Sigmoid colon (tissue), 6 donors: ENCODE measurements at regions not wholly inside any gene's neighbourhood (a gene's known extent, or its start where the extent isn't known, plus 50 kb on each side); places are given as distances from the start of the nearest gene placed in this dataset.

Experiments
- DNase-seq: peaks from one replicate; pipeline ENCODE4 v3.0.0-alpha.2; 2019
- H3K27ac ChIP-seq, 4 donors: fragments of 200-600 bp; sonication (generic); one replicate each; pipeline ENCODE4 v1.5.1; 2016 to 2019; ENCODE audit warnings: mild to moderate bottlenecking in 1 of 4
- H3K27me3 ChIP-seq, 3 donors: fragments of 200-600 bp; sonication (generic); one replicate each; pipeline ENCODE4 v1.5.1; 2019; ENCODE audit warnings: mild to moderate bottlenecking in 1 of 3
- H3K36me3 ChIP-seq, 4 donors: fragments of 200-600 bp; sonication (generic); one replicate each; pipeline ENCODE4 v1.5.1; 2016 to 2019
- H3K4me1 ChIP-seq, 4 donors: fragments of 200-600 bp; sonication (generic); one replicate each; pipeline ENCODE4 v1.5.1; 2017 to 2019
- H3K4me3 ChIP-seq, 4 donors: fragments of 200-600 bp; sonication (generic); one replicate each; pipeline ENCODE4 v1.5.1; 2017 to 2019; ENCODE audit warnings: mild to moderate bottlenecking in 2 of 4, moderate library complexity in 1 of 4
- H3K9me3 ChIP-seq, 4 donors: fragments of 200-600 bp in 3 of 4; sonication (generic) in 3 of 4; one replicate each; pipeline versions ENCODE4 v1.5.1 to v1.6.1; 2013 to 2019
- CTCF ChIP-seq, 4 experiments: fragments of 450-650 bp in 3 of 4; fragments of 200-600 bp in 1 of 4; IDR thresholded peaks; one replicate each; pipeline ENCODE4 v1.5.1; 2016 to 2019; ENCODE audit warnings: antibody characterized with exemption in 4 of 4, mild to moderate bottlenecking in 3 of 4, moderate library complexity in 2 of 4
- EP300 ChIP-seq, 4 donors: sonication (generic); formaldehyde crosslinking; IDR thresholded peaks; one replicate each; pipeline ENCODE4 v1.6.1; 2017; ENCODE audit warnings: antibody characterized with exemption in 4 of 4
- POLR2A ChIP-seq, 2 donors: fragments of 450-650 bp; IDR thresholded peaks; one replicate each; pipeline ENCODE4 v1.6.1; 2016; ENCODE audit warnings: antibody characterized with exemption in 2 of 2, mild to moderate bottlenecking in 2 of 2, moderate library complexity in 2 of 2
- POLR2AphosphoS5 ChIP-seq, 4 donors: sonication (generic); formaldehyde crosslinking; IDR thresholded peaks; one replicate each; pipeline ENCODE4 v1.6.1; 2017; ENCODE audit warnings: antibody characterized with exemption in 4 of 4
- WGBS, 2 donors: extraction: QIAGEN DNeasy Blood & Tissue Kit; methylation state at CpG; one replicate each; pipeline ENCODE4 v1.1.7; 2013; 5-methylcytosine and 5-hydroxymethylcytosine counted together
- intact Hi-C: fragments of 100-400 bp; cut with DNase I; formaldehyde crosslinking; loops from one replicate; pipeline ENCODE4 v1.15.1; 2023
- donor health status: healthy with polysubstance abuse.
- donor health status: healthy.

DNA sequence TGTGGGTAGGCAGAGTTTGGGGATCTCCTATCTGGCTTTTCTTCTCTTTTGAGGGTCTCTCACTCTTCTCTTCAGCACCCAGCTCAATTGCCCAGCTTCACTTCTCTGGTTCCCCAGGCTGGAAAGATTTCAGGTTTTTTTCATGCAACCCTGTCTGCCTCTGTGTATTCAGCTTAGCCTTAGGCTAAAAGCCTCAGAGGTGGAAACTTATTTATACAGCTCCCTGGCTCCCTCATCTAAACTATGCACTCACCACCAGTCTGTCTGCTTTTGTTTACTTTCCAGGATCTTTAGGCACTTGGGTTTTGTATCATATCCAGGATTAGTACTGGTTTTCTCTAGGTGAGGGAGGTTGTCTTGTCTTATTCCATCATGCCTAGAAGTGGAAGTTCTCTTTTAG, 540.2 kb upstream of the TRPC7 start:
- H3K4me1 ChIP-seq: peaks cover 0 to 7% (median 0%) of the 10 kb centered on the region in 4 donors
- TF ChIP-seq EP300 (IDR thresholded peaks at IDR 0.05) (no peak), CTCF (IDR thresholded peaks at IDR 0.05) (no peak), POLR2AphosphoS5 (IDR thresholded peaks at IDR 0.05) (no peak), POLR2A (IDR thresholded peaks at IDR 0.05) (no peak)
- H3K27ac ChIP-seq: no peak overlapping the region
- H3K27me3 ChIP-seq: no peaks in the 10 kb centered on the region
- H3K36me3 ChIP-seq: no peaks in the 10 kb centered on the region
- peaks cover 0 to 2% (median 0%) of the 10 kb centered on the region in 4 donors for H3K9me3 ChIP-seq
- intact Hi-C loops: no loop called here
- DNase-seq: no peak
- H3K4me3 ChIP-seq: no peak overlapping the region

DNA sequence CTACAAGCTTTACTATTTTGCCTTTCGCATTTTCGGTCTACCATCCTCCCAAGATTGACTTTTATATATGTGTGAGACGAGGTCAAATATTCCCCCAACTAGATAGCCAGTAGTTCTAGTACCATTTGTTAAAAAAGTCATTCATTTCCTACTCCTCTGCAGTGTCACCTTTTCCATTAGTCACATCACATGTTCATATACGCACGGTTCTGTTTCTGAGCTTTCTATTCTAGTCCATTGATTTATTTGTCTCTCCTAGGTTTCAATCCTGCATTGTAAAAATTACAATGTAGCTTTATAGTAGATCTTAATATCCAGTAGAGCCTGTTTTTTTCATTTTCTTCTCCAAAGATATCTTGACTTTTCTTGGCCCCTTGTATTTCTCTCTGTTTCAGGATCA, 528.7 kb upstream of the TRPC7 start:
- H3K36me3 ChIP-seq: no peaks in the 10 kb centered on the region
- no peak overlapping the region for H3K27ac ChIP-seq
- DNase-seq: no peak
- no peaks in the 10 kb centered on the region for H3K9me3 ChIP-seq
- TF ChIP-seq CTCF (IDR thresholded peaks at IDR 0.05) (no peak), EP300 (IDR thresholded peaks at IDR 0.05) (no peak), POLR2A (IDR thresholded peaks at IDR 0.05) (no peak), POLR2AphosphoS5 (IDR thresholded peaks at IDR 0.05) (no peak)
- no peak overlapping the region for H3K4me3 ChIP-seq
- no peaks in the 10 kb centered on the region for H3K27me3 ChIP-seq
- intact Hi-C loops: no loop called here
- no peaks in the 10 kb centered on the region for H3K4me1 ChIP-seq
- whole genome bisulfite sequencing, 2 donors: 71 to 76% methylated on average over 5 of the region's 5 CpGs

GRCh38 chr5:136892000-136892399, 526.7 kb upstream of the TRPC7 start:
- no peaks in the 10 kb centered on the region for H3K36me3 ChIP-seq
- no peak for DNase-seq
- H3K4me3 ChIP-seq: no peak overlapping the region
- H3K9me3 ChIP-seq: no peaks in the 10 kb centered on the region
- no peaks in the 10 kb centered on the region for H3K4me1 ChIP-seq
- H3K27ac ChIP-seq: no peak overlapping the region
- intact Hi-C loops: no loop called here
- no peaks in the 10 kb centered on the region for H3K27me3 ChIP-seq
- no peak for TF ChIP-seq POLR2A (IDR thresholded peaks at IDR 0.05)
- no peak for TF ChIP-seq CTCF (IDR thresholded peaks at IDR 0.05)
- TF ChIP-seq POLR2AphosphoS5 (IDR thresholded peaks at IDR 0.05): no peak
- no peak for TF ChIP-seq EP300 (IDR thresholded peaks at IDR 0.05)
- WGBS, 2 donors: 43 to 49% methylated on average over 3 of the region's 3 CpGs

DNA sequence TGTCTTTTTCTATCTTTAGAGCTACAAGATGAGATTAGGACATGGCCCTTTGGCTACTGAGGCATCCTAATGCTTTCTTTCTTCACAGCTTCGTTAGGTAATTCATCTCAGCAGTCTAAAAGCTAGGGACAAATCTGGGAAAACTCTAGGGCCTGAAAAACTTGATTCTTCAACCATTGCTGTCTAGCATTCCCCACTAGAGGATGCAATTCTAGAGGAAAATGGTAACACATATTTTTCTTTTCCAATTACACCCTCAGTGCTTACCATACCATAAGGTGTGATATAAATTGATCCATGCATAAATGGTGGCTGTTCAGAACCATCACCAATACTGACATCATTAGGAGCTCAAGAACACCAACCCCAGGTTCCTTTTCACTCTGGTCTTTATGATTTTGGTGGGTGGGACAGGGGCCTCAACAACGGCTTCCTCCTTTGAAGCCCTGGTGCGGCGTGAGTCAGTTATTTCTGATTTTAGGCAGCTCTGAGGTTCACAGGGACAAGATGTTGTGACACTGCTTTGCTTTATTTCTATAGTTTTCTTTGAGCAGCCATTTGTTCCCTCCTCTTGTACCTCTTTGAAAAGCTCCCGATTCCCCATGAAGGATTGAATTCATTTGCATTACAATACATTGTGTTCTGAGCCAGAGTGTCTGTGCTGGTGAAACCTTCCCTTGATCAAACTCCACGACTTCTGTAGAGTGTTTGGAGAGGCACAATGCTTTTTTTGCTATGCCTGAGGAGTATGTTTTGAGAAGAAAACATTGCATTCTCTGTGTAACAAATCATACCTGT, 526.0 kb upstream of the TRPC7 start:
- Histone ChIP-seq H3K36me3 (no peaks in the 10 kb centered on the region), H3K4me1 (no peaks in the 10 kb centered on the region), H3K27ac (no peak overlapping the region), H3K4me3 (no peak overlapping the region), H3K9me3 (no peaks in the 10 kb centered on the region), H3K27me3 (no peaks in the 10 kb centered on the region)
- no peak for TF ChIP-seq CTCF (IDR thresholded peaks at IDR 0.05)
- intact Hi-C loops: no loop called here
- no peak for DNase-seq
- WGBS, 2 donors: 49 to 51% methylated on average over 6 of the region's 6 CpGs
